ENCODE measurements at regions not wholly inside any gene's neighbourhood (a gene's known extent, or its start where the extent isn't known, plus 50 kb on each side); places are given as distances from the start of the nearest gene placed in this dataset.

DNA sequence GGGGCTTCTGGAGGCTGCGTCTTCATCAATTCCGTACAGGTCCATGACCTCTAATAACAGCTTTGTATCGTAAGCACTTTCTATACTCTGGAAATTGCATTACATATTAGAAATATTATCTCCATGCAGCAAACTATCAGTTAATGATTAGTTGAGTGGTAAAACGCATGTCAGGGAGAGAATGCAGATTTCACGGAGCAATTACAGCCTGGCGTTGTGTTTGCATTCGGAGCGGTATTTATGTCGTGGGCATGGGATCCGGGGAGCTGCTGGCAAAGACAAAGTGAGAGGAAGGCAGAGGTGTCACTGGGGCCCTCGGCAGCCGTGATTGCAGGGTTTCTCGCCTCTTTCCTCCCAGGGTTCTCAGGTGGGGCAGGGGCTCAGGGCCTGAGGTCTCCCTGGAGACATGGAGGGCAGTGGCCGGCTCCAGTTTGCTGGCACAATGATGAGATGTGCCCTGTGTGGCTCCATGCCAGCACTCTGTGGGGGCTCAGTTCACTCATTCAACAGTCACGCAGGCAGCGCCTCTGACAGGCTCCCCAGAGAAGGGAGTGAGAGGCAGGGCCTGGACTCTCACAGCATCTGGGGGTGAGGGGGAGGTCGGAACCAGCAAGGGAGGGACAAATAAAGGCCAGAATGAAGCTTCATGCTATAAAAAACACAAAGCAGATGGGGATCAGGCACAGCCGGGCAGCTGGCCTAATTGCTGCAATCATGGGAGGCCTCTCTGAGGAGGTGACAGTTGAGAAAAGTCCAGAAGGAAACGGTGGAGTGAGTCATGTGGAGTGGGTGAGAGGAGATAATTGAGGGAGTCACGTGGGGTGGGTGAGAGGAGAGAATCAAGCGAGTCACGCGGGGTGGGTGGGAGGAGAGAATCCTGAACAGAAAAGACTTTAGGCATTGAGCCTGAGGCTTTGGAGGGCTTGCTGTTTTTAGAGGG is 1002.7 kb downstream of the BRD1 start (continued):
- TF ChIP-seq ZNF462 (CRISPR knock-in tag; IDR thresholded peaks at IDR 0.05) (no peak), STAT1 (IDR thresholded peaks at IDR 0.05; ENCODE audit: unreplicated experiment) (no peak), EZH2phosphoT487 (IDR thresholded peaks at IDR 0.05; ENCODE audit: unreplicated experiment) (no peak), REST (IDR thresholded peaks at IDR 0.05; ENCODE audit: unreplicated experiment) (no peak), JUNB (IDR thresholded peaks at IDR 0.05; ENCODE audit: unreplicated experiment) (no peak)
- TF ChIP-seq, protein P1, sequence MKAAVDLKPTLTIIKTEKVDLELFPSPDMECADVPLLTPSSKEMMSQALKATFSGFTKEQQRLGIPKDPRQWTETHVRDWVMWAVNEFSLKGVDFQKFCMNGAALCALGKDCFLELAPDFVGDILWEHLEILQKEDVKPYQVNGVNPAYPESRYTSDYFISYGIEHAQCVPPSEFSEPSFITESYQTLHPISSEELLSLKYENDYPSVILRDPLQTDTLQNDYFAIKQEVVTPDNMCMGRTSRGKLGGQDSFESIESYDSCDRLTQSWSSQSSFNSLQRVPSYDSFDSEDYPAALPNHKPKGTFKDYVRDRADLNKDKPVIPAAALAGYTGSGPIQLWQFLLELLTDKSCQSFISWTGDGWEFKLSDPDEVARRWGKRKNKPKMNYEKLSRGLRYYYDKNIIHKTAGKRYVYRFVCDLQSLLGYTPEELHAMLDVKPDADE (IDR thresholded peaks at IDR 0.05): no peak

All from GM23338 (cell line).